ENCODE measurements at regions not wholly inside any gene's neighbourhood (a gene's known extent, or its start where the extent isn't known, plus 50 kb on each side); places are given as distances from the start of the nearest gene placed in this dataset.
"Not testable (repeated sequence)": the region's sequence is repeated elsewhere in the genome, so short reads cannot be mapped to it uniquely, and the experiment has no call there.

DNA sequence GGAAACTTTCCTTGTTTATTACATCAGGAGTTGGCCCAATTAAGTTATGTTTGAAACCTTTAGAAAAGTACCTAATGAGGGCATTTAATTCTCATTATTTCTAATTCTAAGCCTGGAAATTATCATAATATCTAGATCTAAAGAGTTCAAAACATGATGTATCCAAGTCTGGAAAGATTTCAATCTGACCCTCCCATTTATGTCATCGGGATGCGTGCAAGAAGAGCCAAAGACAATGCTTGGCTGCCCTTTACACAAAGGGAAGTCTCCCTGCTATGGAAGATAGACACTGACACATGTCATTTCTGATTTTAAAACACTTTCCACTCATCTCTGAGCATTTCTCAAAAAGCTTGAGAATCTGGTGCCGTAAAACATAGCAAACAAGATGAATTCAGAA lies 222.4 kb downstream of the ANTXR2 start:
- DNase-seq (ENCODE audit: low read depth in 4 of 4, low spot score in 3 of 4), result no peak

DNA sequence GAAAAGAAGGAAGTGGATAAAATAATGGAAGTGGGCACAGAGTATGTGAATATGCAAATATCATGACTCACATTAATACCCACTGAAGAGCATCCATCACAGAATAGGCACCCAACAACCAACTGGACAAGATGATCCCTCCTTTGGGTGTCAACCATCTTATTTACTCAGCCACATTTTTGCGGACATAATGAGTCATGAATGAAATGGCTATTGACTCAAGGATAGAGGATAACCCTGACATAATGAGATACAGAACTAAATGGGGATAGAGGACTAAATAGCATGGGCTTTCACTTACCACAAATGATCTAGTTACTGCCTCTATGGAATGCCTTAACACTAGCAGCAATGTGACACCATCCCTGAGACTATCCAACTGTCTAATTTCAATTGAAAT lies 224.7 kb downstream of the ANTXR2 start:
- DNase-seq (ENCODE audit: low read depth in 4 of 4, low spot score in 3 of 4), result no peak

DNA sequence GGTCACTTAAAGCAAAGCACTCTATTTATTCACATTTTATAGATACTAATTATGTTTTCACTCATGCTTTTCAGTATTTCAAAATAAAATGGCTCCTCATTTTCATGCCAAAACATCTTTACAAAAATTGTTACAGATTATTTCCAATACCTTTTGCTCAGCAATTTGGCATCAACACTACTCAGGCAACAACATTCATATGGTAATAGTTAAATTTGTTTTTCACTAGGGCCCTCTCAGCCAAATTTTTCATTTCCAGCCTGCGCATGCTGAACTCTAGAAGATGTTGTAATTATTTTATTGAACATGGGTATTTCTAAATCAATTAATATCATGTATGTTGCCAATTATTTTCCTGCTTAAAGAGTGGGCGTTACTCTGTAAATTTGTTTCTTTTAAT lies 225.6 kb downstream of the ANTXR2 start:
- no peak for DNase-seq (ENCODE audit: low read depth in 4 of 4, low spot score in 3 of 4)

DNA sequence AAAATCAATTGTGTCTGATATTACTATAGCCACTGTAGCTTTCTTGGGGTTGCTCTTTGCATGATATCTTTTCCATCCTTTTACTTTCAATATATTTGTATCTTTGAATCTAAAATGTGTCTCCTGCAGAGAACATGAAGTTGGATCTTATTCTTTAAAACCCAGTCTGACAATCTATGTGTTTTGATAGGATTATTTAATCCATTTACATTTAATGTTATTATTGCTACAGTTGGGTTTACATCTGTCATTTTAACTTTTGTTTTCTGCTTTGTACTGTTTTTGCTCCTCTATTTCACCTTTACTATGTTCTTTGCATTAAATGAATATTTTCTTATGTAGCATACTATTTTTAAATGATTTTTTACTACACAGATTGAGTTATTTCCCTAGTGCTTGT lies 230.9 kb downstream of the ANTXR2 start:
- DNase-seq (ENCODE audit: low read depth in 4 of 4, low spot score in 3 of 4), result no peak

DNA sequence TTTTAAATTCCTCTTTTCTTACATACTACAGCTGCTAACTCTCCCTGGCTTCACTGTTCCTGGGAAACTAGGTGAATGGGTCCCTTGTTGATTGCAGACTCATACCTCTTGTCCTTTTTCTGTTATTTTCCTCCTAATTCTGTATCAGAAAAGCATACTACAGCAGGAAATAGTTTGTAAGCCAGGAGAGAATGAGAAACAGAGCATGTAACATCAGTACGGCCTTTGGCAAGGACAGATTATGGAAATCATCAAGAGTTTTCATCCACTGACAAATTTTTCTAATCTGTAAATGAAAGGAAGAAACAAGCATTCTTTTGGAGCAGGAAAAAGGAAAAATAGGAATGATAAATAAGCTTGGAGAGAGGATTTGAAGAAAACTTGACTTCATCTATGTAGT lies 239.2 kb downstream of the ANTXR2 start:
- no peak for DNase-seq (ENCODE audit: low read depth in 4 of 4, low spot score in 3 of 4)

DNA sequence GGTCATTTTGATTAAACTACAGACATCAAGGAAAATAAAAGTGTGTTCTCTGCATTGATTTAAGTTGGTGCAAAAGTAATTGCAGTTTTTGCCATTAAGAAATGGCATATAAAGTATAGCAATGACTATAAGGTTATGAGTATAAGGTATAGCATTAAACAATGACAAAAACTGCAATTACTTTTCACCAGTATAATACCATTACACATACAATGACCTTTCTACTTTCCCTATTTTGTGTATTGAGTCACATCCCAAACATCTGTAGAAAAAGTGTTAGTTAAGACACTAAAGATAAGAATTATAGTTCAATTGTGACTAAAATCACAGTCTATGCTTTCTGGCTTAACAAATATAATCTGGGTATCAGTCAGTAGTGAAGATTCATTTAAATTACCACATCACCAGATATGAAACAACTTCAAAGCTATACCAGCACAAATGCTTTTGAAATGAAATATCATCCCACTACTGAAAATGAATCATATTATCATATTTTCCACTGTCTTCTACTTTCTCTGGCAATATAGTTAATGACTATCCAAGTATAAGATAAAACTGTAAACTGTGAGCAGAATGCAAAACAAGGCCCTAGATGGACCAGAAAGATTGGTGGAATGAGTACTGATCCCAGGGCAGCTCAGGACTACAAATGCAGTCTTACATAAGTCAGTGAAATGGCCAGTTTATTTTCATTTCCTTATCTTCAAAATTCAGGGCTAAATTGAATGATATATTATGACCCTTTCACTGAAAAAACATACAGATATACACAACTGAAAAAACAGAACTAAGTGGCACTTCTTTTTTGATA lies 241.1 kb downstream of the ANTXR2 start:
- DNase-seq (ENCODE audit: low read depth in 4 of 4, low spot score in 3 of 4), result no peak

DNA sequence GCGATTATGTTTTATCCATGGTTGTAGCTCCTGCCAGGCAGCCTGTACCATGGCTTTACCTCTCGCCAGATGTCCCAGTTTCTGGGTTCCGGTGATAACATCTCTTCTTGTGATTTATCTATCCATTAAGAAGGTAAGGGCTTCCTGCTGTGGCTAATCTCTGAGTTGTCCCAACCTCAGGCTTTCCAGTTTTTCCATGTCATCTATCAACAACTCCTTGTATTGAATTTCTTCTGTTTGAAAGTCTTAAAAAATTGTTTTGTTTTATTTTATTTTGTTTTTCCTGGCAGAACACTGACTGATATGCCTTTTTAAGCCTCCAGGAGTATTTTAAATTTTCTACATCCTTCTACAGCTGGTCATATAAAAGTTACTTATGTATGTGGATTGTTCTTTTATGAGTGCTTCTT lies 241.9 kb downstream of the ANTXR2 start:
- no peak for DNase-seq (ENCODE audit: low read depth in 4 of 4, low spot score in 3 of 4)

DNA sequence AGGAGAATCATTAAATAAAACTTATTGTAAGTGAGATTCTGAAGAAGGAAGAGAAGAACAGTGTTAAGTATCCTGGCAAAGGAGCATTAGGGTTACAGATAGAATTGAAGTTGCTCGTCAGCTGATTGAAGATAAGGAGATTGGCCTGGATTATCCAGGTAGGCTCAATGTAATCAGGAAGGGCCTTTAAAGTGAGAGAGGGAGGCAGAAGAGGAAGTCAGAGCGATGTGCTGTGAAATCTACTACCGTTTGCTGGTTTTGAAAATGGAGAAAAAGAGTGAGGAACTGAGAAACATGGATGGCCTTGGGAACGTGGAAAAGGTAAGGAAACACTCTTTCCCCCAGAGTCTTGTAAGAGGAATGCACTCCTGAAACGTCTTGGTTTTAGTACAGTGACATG lies 245.7 kb downstream of the ANTXR2 start:
- DNase-seq (ENCODE audit: low read depth in 4 of 4, low spot score in 3 of 4), result no peak

DNA sequence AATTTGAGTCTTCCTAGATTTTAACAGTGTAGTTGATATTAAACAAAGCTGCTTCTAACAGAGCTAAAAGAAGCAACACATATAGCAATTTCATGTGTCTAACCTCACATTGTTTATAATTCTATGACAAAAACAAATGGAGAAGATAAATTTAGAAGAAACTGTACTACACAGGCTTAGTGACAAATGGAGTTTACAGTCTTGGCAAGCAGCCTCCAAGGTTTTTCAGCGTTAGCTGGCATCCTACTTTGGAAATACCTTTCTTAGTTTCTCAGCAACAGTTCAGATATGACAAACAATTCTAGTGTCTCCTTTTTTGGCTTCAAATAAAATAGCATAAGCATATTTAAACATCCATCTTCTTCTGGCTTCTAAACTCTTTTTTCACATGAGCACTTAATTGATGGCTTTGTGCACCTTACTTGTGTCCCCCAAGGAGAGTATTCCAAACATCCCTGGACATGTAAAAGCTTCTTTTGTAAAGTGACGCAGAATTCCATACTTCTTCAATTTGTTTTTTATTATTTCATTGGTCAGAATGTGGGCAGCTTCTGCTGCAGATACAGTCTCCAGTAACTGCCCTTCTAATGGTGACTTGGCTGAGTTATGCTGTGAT lies 249.8 kb downstream of the ANTXR2 start:
- no peak for DNase-seq (ENCODE audit: low read depth in 4 of 4, low spot score in 3 of 4)

DNA sequence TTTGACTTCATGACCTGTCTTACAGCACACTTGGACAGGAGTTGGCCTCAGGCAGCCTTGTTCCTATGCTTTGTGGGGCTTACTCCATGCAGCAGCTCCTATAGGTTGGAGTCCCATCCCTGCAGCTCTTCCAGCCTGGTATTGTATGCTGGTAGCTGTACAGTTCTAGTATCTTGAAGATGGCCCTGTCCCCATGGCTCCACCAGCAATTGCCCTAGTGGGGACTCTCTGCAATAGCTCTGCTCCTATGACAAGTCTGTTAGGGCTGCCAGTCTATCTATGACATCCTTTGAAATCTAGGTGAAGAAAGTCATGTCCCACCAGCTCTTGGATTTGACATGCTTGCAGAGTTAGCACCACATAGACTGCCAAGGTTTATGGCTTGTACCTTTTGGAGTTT lies 252.6 kb downstream of the ANTXR2 start:
- no peak for DNase-seq (ENCODE audit: low read depth in 4 of 4, low spot score in 3 of 4)

DNA sequence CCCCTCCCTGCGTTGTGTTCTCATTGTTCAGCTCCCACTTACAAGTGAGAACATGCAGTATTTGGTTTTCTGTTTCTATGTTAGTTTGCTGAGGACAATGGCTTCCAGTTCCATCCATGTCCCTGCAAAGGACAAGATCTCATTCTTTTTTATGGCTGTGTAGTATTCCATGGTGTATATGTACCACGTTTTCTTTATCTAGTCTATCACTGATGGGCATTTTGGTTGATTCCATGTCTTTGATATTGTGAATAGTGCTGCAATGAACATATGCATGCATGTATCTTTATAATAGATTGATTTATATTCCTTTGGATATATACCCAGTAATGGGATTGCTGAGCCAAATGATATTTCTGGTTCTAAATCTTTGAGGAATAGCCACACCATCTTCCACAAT lies 265.1 kb downstream of the ANTXR2 start:
- DNase-seq (ENCODE audit: low read depth in 4 of 4, low spot score in 3 of 4), result not testable (repeated sequence)

DNA sequence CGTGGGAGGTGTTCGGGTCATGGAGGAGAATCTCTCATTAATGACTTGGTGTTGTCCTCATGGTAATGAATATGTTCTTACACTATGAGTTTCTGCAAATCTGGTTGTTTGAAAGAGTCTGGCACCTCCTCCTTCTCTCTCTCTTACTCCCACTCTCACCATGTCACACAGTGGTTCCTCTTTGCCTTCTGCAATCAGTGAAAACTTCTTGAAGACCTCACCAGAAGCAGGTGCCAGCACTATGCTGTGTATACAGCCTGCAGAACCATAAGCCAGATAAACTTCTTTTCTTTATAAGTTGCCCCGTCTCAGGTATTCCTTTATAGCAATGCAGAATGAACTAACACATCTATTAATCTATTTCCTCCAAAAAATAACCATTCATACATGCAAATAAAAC lies 275.0 kb downstream of the ANTXR2 start:
- no peak for DNase-seq (ENCODE audit: low read depth in 4 of 4, low spot score in 3 of 4)

DNA sequence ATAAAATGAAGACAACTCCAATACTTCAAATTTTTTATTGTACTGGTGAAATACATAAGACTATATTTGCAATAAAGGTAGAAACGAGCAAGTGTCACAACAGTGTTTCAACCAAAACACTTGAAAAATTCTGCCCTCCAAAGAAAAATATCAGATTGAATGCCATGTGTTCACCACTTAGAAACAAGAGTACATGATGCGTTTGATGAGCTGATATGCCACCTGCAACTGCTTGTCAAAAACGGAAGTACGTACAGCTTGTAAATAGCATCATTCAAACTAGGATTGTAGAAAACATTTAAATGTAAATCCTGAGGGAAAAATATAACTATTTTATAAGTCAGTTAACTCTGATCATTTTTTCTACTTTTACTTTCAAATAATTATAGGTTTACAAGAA lies 276.1 kb downstream of the ANTXR2 start:
- DNase-seq (ENCODE audit: low read depth in 4 of 4, low spot score in 3 of 4), result no peak

DNA sequence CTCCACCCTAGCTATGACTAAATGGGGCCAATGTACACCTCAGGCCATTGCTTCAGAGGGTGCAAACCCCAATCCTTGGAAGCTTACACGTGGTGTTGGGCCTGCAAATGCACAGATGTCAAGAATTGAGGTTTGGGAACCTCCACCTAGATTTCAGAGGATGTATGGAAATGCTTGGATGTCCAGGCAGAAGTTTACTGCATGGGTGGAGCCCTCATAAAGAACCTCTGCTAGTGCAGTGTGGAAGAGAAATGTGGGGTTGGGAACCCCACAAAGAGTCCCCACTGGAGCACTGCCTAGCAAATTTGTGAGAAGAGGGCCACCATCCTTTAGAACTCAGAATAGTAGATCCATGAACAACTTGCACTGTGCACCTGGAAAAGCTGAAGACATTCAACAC lies 284.1 kb downstream of the ANTXR2 start:
- no peak for DNase-seq (ENCODE audit: low read depth in 4 of 4, low spot score in 3 of 4)

DNA sequence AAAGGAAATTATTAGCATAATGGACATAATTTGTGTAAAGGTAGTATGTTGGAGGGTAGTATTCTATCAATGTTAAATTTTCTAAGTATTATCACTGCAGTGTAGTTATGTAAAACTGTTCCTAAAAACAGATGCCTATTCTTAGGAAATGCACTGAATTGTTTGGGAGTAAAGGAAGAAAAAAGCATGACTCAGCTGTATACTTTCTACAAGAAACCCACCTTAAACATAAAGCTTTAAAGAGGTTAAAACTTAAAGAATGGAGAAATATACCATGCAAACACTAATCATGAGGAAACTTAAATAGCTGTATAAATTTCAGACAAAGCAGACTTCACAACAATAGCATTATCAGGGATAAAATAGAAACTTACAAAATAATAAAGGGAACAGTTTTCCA lies 292.9 kb downstream of the ANTXR2 start:
- DNase-seq (ENCODE audit: low read depth in 4 of 4, low spot score in 3 of 4), result no peak

DNA sequence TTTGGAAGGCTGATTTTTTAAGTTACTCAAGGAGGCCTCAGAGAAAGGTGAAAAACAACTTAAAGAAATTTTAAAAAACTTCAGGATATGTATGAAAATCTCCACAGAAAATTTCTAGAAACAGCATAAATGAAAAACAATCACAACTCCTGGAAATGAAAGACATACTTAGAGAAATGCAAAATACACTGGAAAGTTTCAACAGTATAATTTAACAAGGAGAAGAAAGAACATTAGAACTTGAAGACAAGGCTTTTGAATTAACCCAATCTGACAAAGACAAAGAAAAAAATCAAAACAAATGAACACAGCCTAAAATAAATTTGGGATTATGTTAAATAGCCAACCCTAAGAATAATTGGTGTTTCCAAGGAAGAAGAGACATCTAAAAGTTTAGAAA lies 300.5 kb downstream of the ANTXR2 start:
- DNase-seq (ENCODE audit: low read depth in 4 of 4, low spot score in 3 of 4), result no peak

DNA sequence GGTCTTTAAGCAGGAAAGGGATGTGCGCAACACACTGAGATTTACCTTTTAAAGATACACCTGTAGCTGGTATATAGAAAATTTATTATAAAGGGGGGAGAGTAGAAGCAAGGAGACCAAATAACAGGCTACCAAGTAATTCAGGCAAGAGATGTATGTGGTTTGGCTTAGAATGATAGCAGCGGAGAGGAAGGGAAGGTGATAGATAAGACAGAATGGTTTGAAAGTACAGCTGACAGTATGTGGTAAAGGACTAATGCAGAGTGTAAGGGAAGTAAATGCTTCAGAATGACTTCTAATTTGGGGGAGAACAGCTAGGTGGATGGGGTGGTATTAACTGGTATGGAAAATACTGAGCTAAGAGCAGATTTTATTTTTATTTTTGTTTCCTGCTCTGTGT lies 308.9 kb downstream of the ANTXR2 start:
- no peak for DNase-seq (ENCODE audit: low read depth in 4 of 4, low spot score in 3 of 4)

DNA sequence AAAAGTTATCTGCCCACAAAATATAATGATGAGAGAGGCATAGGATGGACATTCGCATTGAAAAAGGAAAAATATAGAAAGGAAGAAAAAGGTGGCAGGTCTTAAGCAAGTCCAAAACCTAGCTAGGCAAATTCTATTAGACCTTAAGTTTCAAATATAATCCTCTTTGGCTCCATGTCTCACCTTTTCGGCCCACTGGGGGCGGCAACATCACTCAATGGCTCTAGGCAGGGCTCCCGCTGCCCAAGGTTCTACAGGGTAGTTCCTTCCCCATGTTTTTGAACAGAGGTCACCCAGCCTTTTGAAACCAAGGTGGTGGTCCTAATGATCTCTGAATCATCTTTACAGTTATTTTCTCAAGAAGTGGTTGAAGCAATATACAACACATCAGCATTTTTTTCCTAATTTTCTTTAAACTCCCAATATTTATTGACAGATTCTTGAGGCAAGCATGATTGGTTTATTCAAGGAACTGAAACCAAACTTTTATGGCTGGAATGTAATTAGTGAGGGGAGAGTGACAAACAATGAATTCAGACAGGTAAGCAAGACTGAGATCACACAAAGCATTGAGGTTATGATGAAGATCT lies 309.4 kb downstream of the ANTXR2 start:
- no peak for DNase-seq (ENCODE audit: low read depth in 4 of 4, low spot score in 3 of 4)

DNA sequence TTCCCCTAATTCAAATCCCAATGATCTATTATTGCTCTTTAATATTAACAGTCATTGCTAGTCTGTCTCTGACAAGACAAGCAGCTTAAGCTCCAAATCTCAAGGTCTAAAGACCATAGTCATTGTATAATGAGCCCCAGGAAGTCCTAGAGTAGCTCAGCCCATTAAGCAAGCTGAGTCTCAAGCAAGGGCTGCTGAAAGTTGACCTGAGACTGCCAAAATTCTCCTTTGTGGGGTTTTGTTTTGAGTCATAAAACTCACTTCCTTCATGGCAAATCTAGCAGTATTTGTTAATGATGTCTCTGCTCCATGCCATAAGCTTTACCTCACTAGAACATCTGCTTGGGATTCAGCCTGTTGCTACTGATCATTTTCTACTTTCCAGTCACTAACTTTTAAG lies 313.2 kb downstream of the ANTXR2 start:
- DNase-seq (ENCODE audit: low read depth in 4 of 4, low spot score in 3 of 4), result no peak

DNA sequence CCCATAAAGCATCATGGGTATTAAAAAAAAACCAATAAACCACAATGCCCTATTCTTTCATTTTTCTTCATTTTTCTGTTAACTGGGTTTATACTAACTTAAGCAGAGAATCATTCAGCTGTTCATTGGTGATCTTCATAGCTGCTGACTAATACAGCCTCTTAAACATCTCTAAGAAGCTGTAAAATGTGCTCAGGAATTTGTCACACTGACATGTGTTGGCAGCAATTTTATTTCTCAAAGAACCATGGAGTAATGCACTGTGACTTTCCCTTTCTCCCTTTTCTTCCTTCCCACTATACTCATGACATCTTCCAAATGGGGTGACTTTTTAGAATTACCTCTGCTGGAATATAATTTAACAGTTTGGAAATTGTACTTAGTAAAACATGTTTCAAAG lies 315.4 kb downstream of the ANTXR2 start:
- DNase-seq (ENCODE audit: low read depth in 4 of 4, low spot score in 3 of 4), result no peak

DNA sequence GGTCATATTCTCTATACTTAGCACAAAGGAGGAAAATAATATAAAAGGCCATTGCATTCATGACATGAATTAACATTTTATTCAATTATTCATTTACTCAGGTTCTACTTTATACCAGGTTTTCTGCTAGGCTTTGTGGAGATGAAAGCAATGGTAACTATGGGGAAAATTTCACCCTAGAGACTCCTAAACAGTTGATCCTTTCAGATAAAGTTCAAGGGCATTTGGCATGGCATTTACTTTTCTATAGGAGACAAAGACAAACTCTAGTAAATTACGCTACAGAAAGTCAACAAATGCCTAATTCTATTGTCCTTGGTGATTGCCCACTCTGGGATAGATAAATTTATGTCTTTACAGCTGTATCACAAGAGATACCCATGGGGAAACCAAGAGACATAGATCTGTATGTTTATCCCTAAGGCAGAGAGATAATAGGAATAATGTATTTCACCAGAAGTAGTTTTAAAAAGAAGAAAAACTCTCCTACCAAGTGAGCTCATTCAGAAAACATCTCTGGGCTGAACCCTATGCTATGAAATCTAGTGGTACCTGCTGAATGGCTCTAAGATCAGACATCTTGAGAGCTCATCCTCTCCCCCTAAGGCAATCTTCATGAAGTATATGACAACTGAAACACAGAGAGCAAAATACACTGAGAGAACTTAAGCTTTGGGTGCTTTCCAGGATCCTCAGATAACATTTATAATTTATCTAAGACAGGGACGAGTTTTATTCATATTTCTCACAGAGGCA lies 316.7 kb downstream of the ANTXR2 start:
- no peak for DNase-seq (ENCODE audit: low read depth in 4 of 4, low spot score in 3 of 4)
